Breast epithelium (tissue), 4 donors: ENCODE measurements at regions not wholly inside any gene's neighbourhood (a gene's known extent, or its start where the extent isn't known, plus 50 kb on each side); places are given as distances from the start of the nearest gene placed in this dataset.

Source experiments
- DNase-seq, 2 donors: peaks; one replicate each; pipeline ENCODE4 v3.0.0-alpha.2; 2019; ENCODE audit warnings: low spot score in 2 of 2
- H3K27ac ChIP-seq, 2 donors: fragments of 200-600 bp; sonication (generic) in 1 of 2; one replicate each; pipeline ENCODE4 v1.5.1; 2016 to 2019; ENCODE audit warnings: mild to moderate bottlenecking in 1 of 2
- H3K27me3 ChIP-seq, 2 donors: fragments of 200-600 bp; sonication (generic) in 1 of 2; one replicate each; pipeline versions ENCODE4 v1.5.1 to v1.6.0; 2017 to 2019; ENCODE audit warnings: control low read depth in 1 of 2, mild to moderate bottlenecking in 1 of 2
- H3K36me3 ChIP-seq: fragments of 200-600 bp; one replicate; pipeline ENCODE4 v1.5.1; 2019
- H3K4me1 ChIP-seq, 2 donors: fragments of 200-600 bp; sonication (generic); one replicate each; pipeline ENCODE4 v1.5.1; 2016 to 2019; ENCODE audit warnings: control low read depth in 1 of 2
- H3K4me3 ChIP-seq, 3 donors: fragments of 200-600 bp; sonication (generic); 1 replicate in 2 of 3; 2 replicates in 1 of 3; pipeline ENCODE4 v1.5.1; 2016 to 2019; ENCODE audit warnings: mild to moderate bottlenecking in 3 of 3, moderate library complexity in 2 of 3
- H3K9me3 ChIP-seq, 2 donors: fragments of 200-600 bp; sonication (generic) in 1 of 2; one replicate each; pipeline ENCODE4 v1.5.1; 2016 to 2019; ENCODE audit warnings: control low read depth in 1 of 2
- CTCF ChIP-seq, 3 donors: fragments of 450-650 bp; IDR thresholded peaks; one replicate each; pipeline ENCODE4 v1.5.1; 2016 to 2017; ENCODE audit warnings: antibody characterized with exemption in 3 of 3, mild to moderate bottlenecking in 3 of 3, moderate library complexity in 3 of 3
- POLR2A ChIP-seq: fragments of 450-650 bp; IDR thresholded peaks from one replicate; pipeline ENCODE4 v1.6.1; 2016; ENCODE audit warnings: antibody characterized with exemption, mild to moderate bottlenecking, moderate library complexity
- POLR2AphosphoS5 ChIP-seq, 3 donors: sonication (generic); formaldehyde crosslinking; IDR thresholded peaks; one replicate each; pipeline ENCODE4 v1.6.1; 2017; ENCODE audit warnings: antibody characterized with exemption in 3 of 3
- intact Hi-C: fragments of 100-400 bp; cut with DNase I; formaldehyde crosslinking; loops from one replicate; pipeline ENCODE4 v1.15.1; 2023; ENCODE audit warnings: low total_unique reads

- TF ChIP-seq CTCF (IDR thresholded peaks at IDR 0.05) (no peak), POLR2AphosphoS5 (IDR thresholded peaks at IDR 0.05) (no peak), POLR2A (no peak)
- intact Hi-C loops = no loop called here
- no peak for DNase-seq
- H3K27me3 ChIP-seq = no peaks in the 10 kb centered on the region
- H3K4me1 ChIP-seq = no peaks in the 10 kb centered on the region
- H3K9me3 ChIP-seq = no peaks in the 10 kb centered on the region
- no peaks in the 10 kb centered on the region for H3K36me3 ChIP-seq
- no peak overlapping the region for H3K27ac ChIP-seq
- no peak overlapping the region for H3K4me3 ChIP-seq
Observed at GRCh38 chr6:125547381-125547780, 202.1 kb upstream of the HEY2 start.

GRCh38 chr6:125549202-125549884, 200.1 kb upstream of the HEY2 start:
- H3K27ac ChIP-seq = no peak overlapping the region
- no peaks in the 10 kb centered on the region for H3K9me3 ChIP-seq
- no peak for DNase-seq
- no peaks in the 10 kb centered on the region for H3K36me3 ChIP-seq
- intact Hi-C loops = no loop called here
- no peak for TF ChIP-seq CTCF (IDR thresholded peaks at IDR 0.05)
- no peak for TF ChIP-seq POLR2AphosphoS5 (IDR thresholded peaks at IDR 0.05)
- no peak overlapping the region for H3K4me3 ChIP-seq
- H3K27me3 ChIP-seq = no peaks in the 10 kb centered on the region
- H3K4me1 ChIP-seq = no peaks in the 10 kb centered on the region

- Histone ChIP-seq H3K4me1 (no peaks in the 10 kb centered on the region), H3K4me3 (no peak overlapping the region), H3K36me3 (no peaks in the 10 kb centered on the region), H3K27me3 (no peaks in the 10 kb centered on the region), H3K27ac (no peak overlapping the region), H3K9me3 (no peaks in the 10 kb centered on the region)
- TF ChIP-seq POLR2A = no peak
- TF ChIP-seq CTCF (IDR thresholded peaks at IDR 0.05) = no peak
- no peak for TF ChIP-seq POLR2AphosphoS5 (IDR thresholded peaks at IDR 0.05)
- intact Hi-C loops = no loop called here
- no peak for DNase-seq
Observed at GRCh38 chr6:125550892-125551291, 198.5 kb upstream of the HEY2 start.

- H3K27me3 ChIP-seq = no peaks in the 10 kb centered on the region
- intact Hi-C loops = no loop called here
- no peaks in the 10 kb centered on the region for H3K9me3 ChIP-seq
- H3K4me1 ChIP-seq = no peaks in the 10 kb centered on the region
- no peak overlapping the region for H3K4me3 ChIP-seq
- TF ChIP-seq POLR2A (no peak), CTCF (IDR thresholded peaks at IDR 0.05) (no peak), POLR2AphosphoS5 (IDR thresholded peaks at IDR 0.05) (no peak)
- H3K36me3 ChIP-seq = no peaks in the 10 kb centered on the region
- DNase-seq = no peak
- no peak overlapping the region for H3K27ac ChIP-seq
Observed at GRCh38 chr6:125552819-125553218, 196.6 kb upstream of the HEY2 start.

GRCh38 chr6:125554456-125554855, 195.0 kb upstream of the HEY2 start:
- Histone ChIP-seq H3K27ac (no peak overlapping the region), H3K4me3 (no peak overlapping the region), H3K36me3 (no peaks in the 10 kb centered on the region), H3K27me3 (no peaks in the 10 kb centered on the region), H3K4me1 (no peaks in the 10 kb centered on the region), H3K9me3 (no peaks in the 10 kb centered on the region)
- intact Hi-C loops = no loop called here
- TF ChIP-seq POLR2A = no peak
- TF ChIP-seq CTCF (IDR thresholded peaks at IDR 0.05) = no peak
- TF ChIP-seq POLR2AphosphoS5 (IDR thresholded peaks at IDR 0.05) = no peak
- DNase-seq = no peak
